ENCODE measurements at regions not wholly inside any gene's neighbourhood (a gene's known extent, or its start where the extent isn't known, plus 50 kb on each side); places are given as distances from the start of the nearest gene placed in this dataset.

DNA sequence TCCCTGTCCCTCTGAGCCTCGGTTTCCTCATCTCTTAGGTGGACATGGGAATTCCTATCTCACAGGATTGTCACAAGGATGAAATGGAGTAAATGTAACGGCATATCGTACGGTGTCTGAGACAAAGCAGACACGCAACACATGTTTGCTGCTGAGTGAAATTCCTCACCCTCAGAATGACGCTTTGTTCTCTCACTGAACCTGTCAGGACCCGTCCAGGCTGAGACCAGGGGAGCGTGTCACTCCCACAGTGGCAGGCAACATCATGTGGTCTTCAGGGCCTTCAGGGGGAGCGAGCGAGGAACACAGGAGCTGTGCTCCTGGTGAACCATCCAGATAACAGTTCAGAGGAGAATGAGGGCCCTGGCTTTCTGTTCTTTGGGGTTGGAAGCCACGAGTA, 74.2 kb downstream of the TOMM20 start:
- TF ChIP-seq EZH2 (IDR thresholded peaks at IDR 0.05; ENCODE audit: low read length): no peak
- TF ChIP-seq, protein P1, sequence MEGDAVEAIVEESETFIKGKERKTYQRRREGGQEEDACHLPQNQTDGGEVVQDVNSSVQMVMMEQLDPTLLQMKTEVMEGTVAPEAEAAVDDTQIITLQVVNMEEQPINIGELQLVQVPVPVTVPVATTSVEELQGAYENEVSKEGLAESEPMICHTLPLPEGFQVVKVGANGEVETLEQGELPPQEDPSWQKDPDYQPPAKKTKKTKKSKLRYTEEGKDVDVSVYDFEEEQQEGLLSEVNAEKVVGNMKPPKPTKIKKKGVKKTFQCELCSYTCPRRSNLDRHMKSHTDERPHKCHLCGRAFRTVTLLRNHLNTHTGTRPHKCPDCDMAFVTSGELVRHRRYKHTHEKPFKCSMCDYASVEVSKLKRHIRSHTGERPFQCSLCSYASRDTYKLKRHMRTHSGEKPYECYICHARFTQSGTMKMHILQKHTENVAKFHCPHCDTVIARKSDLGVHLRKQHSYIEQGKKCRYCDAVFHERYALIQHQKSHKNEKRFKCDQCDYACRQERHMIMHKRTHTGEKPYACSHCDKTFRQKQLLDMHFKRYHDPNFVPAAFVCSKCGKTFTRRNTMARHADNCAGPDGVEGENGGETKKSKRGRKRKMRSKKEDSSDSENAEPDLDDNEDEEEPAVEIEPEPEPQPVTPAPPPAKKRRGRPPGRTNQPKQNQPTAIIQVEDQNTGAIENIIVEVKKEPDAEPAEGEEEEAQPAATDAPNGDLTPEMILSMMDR (optimal IDR thresholded peaks at IDR 0.05 in 1 of 3, IDR thresholded peaks at IDR 0.05 in 1 of 3, conservative IDR thresholded peaks at IDR 0.05 in 1 of 3; ENCODE audit: extremely low read depth in 1 of 3, insufficient read depth in 2 of 3, low read length in 3 of 3): no peak
